Endothelial cell of umbilical vein (primary cell): ENCODE measurements at regions not wholly inside any gene's neighbourhood (a gene's known extent, or its start where the extent isn't known, plus 50 kb on each side); places are given as distances from the start of the nearest gene placed in this dataset.

Experiments
- BruUV-seq: library from RNA; stranded (reverse); fragments of 400-500 nt; replicated peaks from 2 replicates; lab custom pipeline; 2021; lab: Mats Ljungman, UMichigan
- CTCF ChIA-PET: fragments of 300-600, 350-600 bp; sonication (Branson Sonifier 250); formaldehyde crosslinking; loops from one replicate; lab custom pipeline; 2021; ENCODE audit warnings: antibody characterized with exemption, inconsistent platforms; lab: Charles Lee
- POLR2A ChIA-PET: fragments of 300-600, 350-600 bp; sonication (Branson Sonifier 250); formaldehyde crosslinking; loops from one replicate; lab custom pipeline; 2021; ENCODE audit warnings: antibody characterized with exemption, inconsistent platforms; lab: Charles Lee
- DNase-seq: peaks from one replicate; pipeline ENCODE4 v3.0.0-alpha.2; 2011; ENCODE audit warnings: low read depth, low spot score
- FAIRE-seq: peaks from 2 replicates; lab custom pipeline; 2011; peaks lifted over from hg19 to GRCh38; lab: Jason Lieb, UNC
- H2AFZ ChIP-seq: 2 replicates; pipeline ENCODE4 v1.6.0; 2012; ENCODE audit warnings: low read depth, low read length, control low read depth, inconsistent platforms
- H3K27ac ChIP-seq: 2 replicates; pipeline ENCODE4 v1.5.1; 2011; ENCODE audit warnings: low read depth, mild to moderate bottlenecking, control low read depth, low read length, moderate library complexity; ENCODE audit not compliant: insufficient read depth
- H3K27me3 ChIP-seq, 2 experiments: 2 replicates each; pipeline versions ENCODE4 v1.6.0 to v1.6.1; 2011; ENCODE audit warnings: low read length in 2 of 2, mixed read lengths in 1 of 2; ENCODE audit not compliant: control insufficient read depth in 2 of 2, insufficient read depth in 2 of 2
- H3K36me3 ChIP-seq, 2 experiments: 2 replicates in 1 of 2; 3 replicates in 1 of 2; pipeline ENCODE4 v1.5.1; 2011; ENCODE audit warnings: low read length in 2 of 2, mild to moderate bottlenecking in 1 of 2, moderate library complexity in 1 of 2; ENCODE audit not compliant: control insufficient read depth in 2 of 2, insufficient read depth in 2 of 2; ENCODE audit errors: extremely low read depth in 1 of 2
- H3K4me1 ChIP-seq: 3 replicates; pipeline ENCODE4 v1.5.1; 2011; ENCODE audit warnings: mild to moderate bottlenecking, low read length; ENCODE audit not compliant: control insufficient read depth, insufficient read depth; ENCODE audit errors: extremely low read depth
- H3K4me2 ChIP-seq: 2 replicates; pipeline ENCODE4 v1.6.1; 2011; ENCODE audit warnings: low read length, control low read depth, mixed read lengths; ENCODE audit not compliant: insufficient read depth
- H3K4me3 ChIP-seq, 3 experiments: fragments of 200-600 bp in 1 of 3; sonication (generic), shearing (Covaris generic) in 1 of 3; replicated peaks in 1 of 3; 2 replicates each; pipeline ENCODE4 v1.5.1; 2011 to 2016; ENCODE audit warnings: control low read depth in 3 of 3, low read length in 3 of 3, mild to moderate bottlenecking in 2 of 3, inconsistent platforms in 1 of 3, low read depth in 1 of 3, moderate library complexity in 1 of 3; ENCODE audit not compliant: insufficient read depth in 1 of 3
- H3K79me2 ChIP-seq: 2 replicates; pipeline ENCODE4 v1.6.0; 2012; ENCODE audit warnings: low read length, inconsistent platforms; ENCODE audit not compliant: control insufficient read depth, insufficient read depth
- H3K9ac ChIP-seq: replicated peaks from 2 replicates; pipeline ENCODE3; 2011; ENCODE audit warnings: low read length, control low read depth; ENCODE audit not compliant: insufficient read depth; ENCODE audit errors: extremely low read depth
- H3K9me1 ChIP-seq: replicated peaks from 3 replicates; pipeline ENCODE4 v1.6.0; 2011; ENCODE audit warnings: mild to moderate bottlenecking, low read length; ENCODE audit not compliant: control insufficient read depth, insufficient read depth; ENCODE audit errors: extremely low read depth
- H3K9me3 ChIP-seq: replicated peaks from 2 replicates; pipeline ENCODE4 v1.5.1; 2012; ENCODE audit warnings: low read length, inconsistent platforms; ENCODE audit not compliant: control insufficient read depth, insufficient read depth
- H4K20me1 ChIP-seq: replicated peaks from 2 replicates; pipeline ENCODE3; 2011; ENCODE audit warnings: mild to moderate bottlenecking, low read length; ENCODE audit not compliant: control insufficient read depth, insufficient read depth; ENCODE audit errors: extremely low read depth
- EZH2 ChIP-seq: IDR thresholded peaks from 2 replicates; pipeline ENCODE4 v1.6.1; 2012; ENCODE audit warnings: borderline replicate concordance, low read depth, mild to moderate bottlenecking, moderate library complexity, low read length, inconsistent platforms; ENCODE audit not compliant: severe bottlenecking
- FOS ChIP-seq: IDR thresholded peaks from 2 replicates; pipeline ENCODE4 v1.6.1; 2011; ENCODE audit warnings: mild to moderate bottlenecking, low read length, moderate library complexity, borderline replicate concordance; ENCODE audit not compliant: insufficient read depth
- GATA2 ChIP-seq: IDR thresholded peaks from 2 replicates; pipeline ENCODE4 v1.7.0; 2011; ENCODE audit warnings: low read depth, mild to moderate bottlenecking, moderate library complexity, mixed read lengths, low read length; ENCODE audit not compliant: insufficient read length, insufficient read depth
- JUN ChIP-seq: IDR thresholded peaks from 2 replicates; pipeline ENCODE4 v1.6.1; 2011; ENCODE audit warnings: borderline replicate concordance, low read depth; ENCODE audit not compliant: insufficient read length, insufficient read depth
- MYC ChIP-seq: IDR thresholded peaks from one replicate; pipeline ENCODE4 v1.6.1; 2011; ENCODE audit warnings: mild to moderate bottlenecking, low read depth, low read length
- POLR2A ChIP-seq: IDR thresholded peaks from 2 replicates; pipeline ENCODE4 v1.6.1; 2012; ENCODE audit warnings: low read depth, mild to moderate bottlenecking, control low read depth, low read length
- POLR2AphosphoS5 ChIP-seq: IDR thresholded peaks from 2 replicates; pipeline ENCODE4 v1.6.1; 2012; ENCODE audit warnings: low read depth, mild to moderate bottlenecking, control low read depth, low read length, moderate library complexity; ENCODE audit not compliant: insufficient read depth
- dilution Hi-C: fragments of 300-500 bp; cut with MboI; formaldehyde crosslinking; loops from one replicate; pipeline ENCODE4 v1.15.0; 2019; ENCODE audit warnings: low sequenced_read_pairs; ENCODE audit not compliant: extremely low pct_ligation_motif_present
- intact Hi-C: fragments of 100-400 bp; cut with micrococcal nuclease; formaldehyde crosslinking; loops from one replicate; pipeline ENCODE4 v1.10.0; 2022
- TF ChIP-seq, protein P1 (sequence below): IDR thresholded peaks from 2 replicates; pipeline ENCODE4 v1.6.1; 2011; ENCODE audit not compliant: insufficient read depth, insufficient read length
- TF ChIP-seq, protein P2 (sequence below), 2 donors: IDR thresholded peaks; 1 replicate in 1 of 2; 2 replicates in 1 of 2; pipeline ENCODE4 v1.5.1; 2011; ENCODE audit warnings: low read length in 2 of 2, mild to moderate bottlenecking in 2 of 2, moderate library complexity in 2 of 2, control low read depth in 1 of 2, inconsistent platforms in 1 of 2, low read depth in 1 of 2; ENCODE audit not compliant: insufficient read depth in 1 of 2; ENCODE audit errors: extremely low read depth in 1 of 2

DNA sequence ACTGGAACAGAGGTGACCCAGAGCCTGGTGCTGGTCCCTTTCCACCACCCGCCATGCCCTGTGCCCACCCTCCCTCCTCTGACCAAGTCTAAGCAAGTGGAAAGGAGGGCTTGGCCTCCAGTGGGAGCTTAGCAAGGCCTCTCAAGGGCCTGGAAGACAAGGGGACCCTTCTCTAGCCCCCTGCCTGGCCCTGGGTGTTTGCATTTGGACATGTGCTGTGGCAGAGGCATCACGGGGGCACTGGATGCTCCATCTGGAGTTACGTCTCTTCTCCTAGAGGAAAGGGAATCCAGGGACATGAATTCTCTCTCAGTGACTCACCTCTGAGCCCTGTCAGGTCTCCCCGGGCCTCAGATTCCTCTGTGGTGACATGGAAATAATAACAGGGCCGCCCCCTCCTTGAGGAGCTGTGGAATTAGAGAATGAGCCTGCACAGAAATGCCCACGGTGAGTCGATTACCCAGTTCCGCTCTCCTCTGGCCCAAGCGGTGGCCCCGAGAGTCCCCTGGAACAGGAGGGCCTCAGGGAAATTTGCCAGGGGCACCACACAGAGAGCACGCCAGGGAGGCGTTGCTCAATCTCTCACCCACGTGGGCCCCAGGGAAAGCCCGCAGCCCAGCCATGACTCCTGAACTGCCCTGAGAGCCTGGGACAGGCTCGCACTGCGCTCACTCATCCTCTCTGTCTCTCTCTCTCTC, 189.6 kb downstream of the BCOR start:
- intact Hi-C loops = loop anchor here (1.0 to 5.0 kb wide), 8 partner anchors 33 to 259 kb away; no protein-coding TSS in a partner anchor
- no peak overlapping the region for H3K4me2 ChIP-seq
- TF ChIP-seq JUN = peak; percentile 64
- no peak for TF ChIP-seq GATA2
- TF ChIP-seq MYC = no peak
- no peak for TF ChIP-seq EZH2
- TF ChIP-seq, protein P1, sequence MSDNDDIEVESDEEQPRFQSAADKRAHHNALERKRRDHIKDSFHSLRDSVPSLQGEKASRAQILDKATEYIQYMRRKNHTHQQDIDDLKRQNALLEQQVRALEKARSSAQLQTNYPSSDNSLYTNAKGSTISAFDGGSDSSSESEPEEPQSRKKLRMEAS = no peak
- peak; percentile 33 for TF ChIP-seq POLR2AphosphoS5
- FAIRE-seq (peak; percentile 97), DNase-seq (peak; percentile 45)
- ChIA-PET POLR2A (interaction anchor here (0.5 to 0.6 kb wide), 2 partner anchors 173 to 365 kb away, joined by 3 to 10 read pairs; no protein-coding TSS in a partner anchor), CTCF (no interaction called here)
- H2AFZ ChIP-seq = peak overlapping the region; percentile 74
- no peaks in the 10 kb centered on the region for H4K20me1 ChIP-seq
- H3K4me1 ChIP-seq = peaks cover 21% of the 10 kb centered on the region
- no TSS peak for BruUV-seq
- peak overlapping the region; percentile 43 for H3K9ac ChIP-seq
- H3K9me1 ChIP-seq = no peaks in the 10 kb centered on the region
- H3K79me2 ChIP-seq = no peaks in the 10 kb centered on the region
- H3K27me3 ChIP-seq = no peaks in the 10 kb centered on the region
- no peaks in the 10 kb centered on the region for H3K9me3 ChIP-seq
- H3K4me3 ChIP-seq = no peak overlapping the region
- peak overlapping the region; percentile 72 for H3K27ac ChIP-seq
- dilution Hi-C loops = no loop called here
- H3K36me3 ChIP-seq = no peaks in the 10 kb centered on the region

DNA sequence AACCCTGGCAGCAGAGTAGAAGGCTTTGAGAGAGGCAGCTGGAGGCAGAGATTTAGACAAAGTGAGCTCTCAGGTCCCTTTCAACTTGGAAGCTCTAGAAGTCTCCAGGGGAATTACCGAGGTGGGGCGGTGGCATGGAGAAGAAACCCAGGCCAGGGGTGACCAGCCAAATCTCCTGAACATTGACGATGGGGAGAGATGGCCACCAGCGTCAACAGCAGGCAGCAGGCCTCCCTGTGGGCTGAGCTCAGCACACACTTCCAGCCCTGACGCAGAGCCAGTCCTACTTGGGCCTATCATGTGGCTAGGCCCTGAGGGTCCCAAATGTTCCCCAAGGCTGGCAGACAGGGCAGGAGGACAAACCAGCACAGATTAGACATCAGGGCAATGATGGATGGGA, 187.8 kb downstream of the BCOR start:
- H3K79me2 ChIP-seq = no peaks in the 10 kb centered on the region
- H4K20me1 ChIP-seq = no peaks in the 10 kb centered on the region
- BruUV-seq = no TSS peak
- H3K4me2 ChIP-seq = no peak overlapping the region
- no peak overlapping the region for H3K4me3 ChIP-seq
- H3K27ac ChIP-seq = no peak overlapping the region
- intact Hi-C loops = loop anchor here (2.0 to 5.0 kb wide), 7 partner anchors 31 to 257 kb away; no protein-coding TSS in a partner anchor
- FAIRE-seq = no peak
- no peaks in the 10 kb centered on the region for H3K9me1 ChIP-seq
- POLR2A ChIA-PET = no interaction called here
- no peaks in the 10 kb centered on the region for H3K9me3 ChIP-seq
- TF ChIP-seq, protein P1 = no peak
- TF ChIP-seq FOS = no peak
- TF ChIP-seq JUN = no peak
- TF ChIP-seq EZH2 = no peak
- no peak for TF ChIP-seq POLR2A
- TF ChIP-seq, protein P2, sequence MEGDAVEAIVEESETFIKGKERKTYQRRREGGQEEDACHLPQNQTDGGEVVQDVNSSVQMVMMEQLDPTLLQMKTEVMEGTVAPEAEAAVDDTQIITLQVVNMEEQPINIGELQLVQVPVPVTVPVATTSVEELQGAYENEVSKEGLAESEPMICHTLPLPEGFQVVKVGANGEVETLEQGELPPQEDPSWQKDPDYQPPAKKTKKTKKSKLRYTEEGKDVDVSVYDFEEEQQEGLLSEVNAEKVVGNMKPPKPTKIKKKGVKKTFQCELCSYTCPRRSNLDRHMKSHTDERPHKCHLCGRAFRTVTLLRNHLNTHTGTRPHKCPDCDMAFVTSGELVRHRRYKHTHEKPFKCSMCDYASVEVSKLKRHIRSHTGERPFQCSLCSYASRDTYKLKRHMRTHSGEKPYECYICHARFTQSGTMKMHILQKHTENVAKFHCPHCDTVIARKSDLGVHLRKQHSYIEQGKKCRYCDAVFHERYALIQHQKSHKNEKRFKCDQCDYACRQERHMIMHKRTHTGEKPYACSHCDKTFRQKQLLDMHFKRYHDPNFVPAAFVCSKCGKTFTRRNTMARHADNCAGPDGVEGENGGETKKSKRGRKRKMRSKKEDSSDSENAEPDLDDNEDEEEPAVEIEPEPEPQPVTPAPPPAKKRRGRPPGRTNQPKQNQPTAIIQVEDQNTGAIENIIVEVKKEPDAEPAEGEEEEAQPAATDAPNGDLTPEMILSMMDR (IDR thresholded peaks at IDR 0.05; ENCODE audit: extremely low read depth in 1 of 2, insufficient read depth in 1 of 2, low read depth in 1 of 2, low read length in 2 of 2) = no peak
- no peak for TF ChIP-seq MYC
- TF ChIP-seq POLR2AphosphoS5 = no peak
- no peak for TF ChIP-seq GATA2
- CTCF ChIA-PET = no interaction called here
- dilution Hi-C loops = no loop called here
- H2AFZ ChIP-seq = no peak overlapping the region
- H3K36me3 ChIP-seq = no peaks in the 10 kb centered on the region
- no peak for DNase-seq
- H3K9ac ChIP-seq = no peak overlapping the region
- H3K4me1 ChIP-seq = peaks cover 21% of the 10 kb centered on the region
- H3K27me3 ChIP-seq = no peaks in the 10 kb centered on the region
